HG03103 (cell line): ENCODE measurements at regions not wholly inside any gene's neighbourhood (a gene's known extent, or its start where the extent isn't known, plus 50 kb on each side); places are given as distances from the start of the nearest gene placed in this dataset.

Experiments
- ATAC-seq: cut with Tn5 transposase; IDR thresholded peaks from one replicate; pipeline ENCODE4 v1.9.1; 2021; ENCODE audit warnings: low read depth; ENCODE audit not compliant: unreplicated experiment

GRCh38 chr1:38446936-38447335 lies 400.3 kb upstream of the POU3F1 start:
- no peak for ATAC-seq

GRCh38 chr1:38444770-38445442 lies 398.3 kb upstream of the POU3F1 start:
- ATAC-seq: no peak

- ATAC-seq: no peak
These were observed 397.7 kb upstream of the POU3F1 start for GRCh38 chr1:38444311-38444710.

DNA sequence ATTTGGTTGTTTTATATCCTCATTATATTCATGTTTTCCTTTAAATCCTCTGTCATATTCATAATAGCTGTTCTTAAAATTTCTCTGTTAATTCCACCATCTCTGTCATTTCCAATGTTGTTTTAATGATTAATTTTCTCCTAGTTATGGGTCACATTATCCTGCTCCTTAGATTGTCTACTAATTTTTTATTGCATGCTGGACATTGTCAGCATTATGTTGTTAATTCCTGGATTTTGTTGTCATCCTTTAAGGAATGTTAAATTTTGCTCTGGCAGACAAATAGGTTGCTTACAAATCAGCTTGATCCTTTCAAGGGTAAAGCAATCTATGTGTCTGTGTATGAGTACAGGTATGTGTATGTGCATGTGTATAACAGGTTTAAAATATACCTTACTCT lies 393.8 kb upstream of the POU3F1 start:
- no peak for ATAC-seq

DNA sequence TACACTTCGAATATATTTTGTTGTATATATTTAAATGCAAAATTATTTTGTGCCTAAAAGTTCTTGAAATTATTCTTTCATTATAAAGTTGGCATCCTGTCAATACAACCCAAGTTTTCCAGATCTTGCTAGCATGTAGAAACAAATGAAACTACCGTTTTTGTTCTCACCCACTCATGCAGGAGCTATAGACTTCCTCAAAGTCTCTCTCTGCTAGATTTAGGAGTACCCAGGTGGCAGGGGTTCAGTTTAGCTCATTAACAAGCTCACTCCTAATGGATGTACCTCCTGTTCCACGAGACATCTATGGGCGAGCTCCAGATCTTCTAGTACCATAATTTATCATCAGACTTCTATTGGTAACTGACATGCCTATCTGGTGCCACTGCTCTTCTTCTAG lies 390.2 kb upstream of the POU3F1 start:
- ATAC-seq: no peak

GRCh38 chr1:38436006-38436405 lies 389.4 kb upstream of the POU3F1 start:
- ATAC-seq: no peak

- ATAC-seq: no peak
These were observed 386.6 kb upstream of the POU3F1 start for GRCh38 chr1:38433084-38433722.

- no peak for ATAC-seq
These were observed 385.2 kb upstream of the POU3F1 start for GRCh38 chr1:38431535-38432376.

DNA sequence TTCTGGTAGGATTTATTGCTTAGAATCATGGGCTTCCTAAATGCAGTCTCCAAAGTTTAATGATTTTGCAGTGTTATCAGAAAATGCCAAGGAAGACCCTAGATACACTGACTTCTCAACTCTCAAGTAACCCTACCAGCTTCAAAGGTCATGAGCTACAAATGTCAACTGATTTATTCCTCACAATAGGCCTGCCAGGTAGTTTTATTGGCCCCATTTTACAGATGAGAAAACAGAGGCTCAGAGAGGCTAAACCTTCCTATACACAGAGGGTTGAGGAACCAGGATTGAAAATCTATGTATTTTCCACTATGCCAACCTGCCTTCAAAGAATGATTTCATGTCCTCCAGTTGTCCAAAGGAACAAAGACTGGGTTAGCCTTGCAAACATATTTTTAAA lies 384.4 kb upstream of the POU3F1 start:
- ATAC-seq: no peak

DNA sequence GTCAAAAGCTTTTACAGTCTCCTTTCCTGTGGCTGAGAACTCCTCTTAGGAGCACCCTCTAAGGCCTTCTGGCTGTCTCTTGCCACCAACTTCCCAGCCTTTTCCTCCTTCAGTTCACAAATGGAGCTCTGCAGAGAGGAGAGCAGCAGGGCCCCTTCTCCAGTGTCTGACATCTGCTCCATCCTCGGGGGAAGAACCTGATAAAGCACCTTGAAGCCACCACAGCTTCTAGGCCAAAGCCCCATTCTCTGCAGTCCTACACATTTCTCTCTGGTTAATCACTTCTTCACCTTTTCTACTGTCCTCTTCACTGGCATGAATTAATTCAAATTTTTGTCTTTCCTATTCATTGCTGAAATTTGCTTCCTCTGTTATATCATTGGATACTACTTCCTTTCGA lies 378.1 kb upstream of the POU3F1 start:
- ATAC-seq: no peak

- no peak for ATAC-seq
These were observed 374.1 kb upstream of the POU3F1 start for GRCh38 chr1:38420666-38421065.

DNA sequence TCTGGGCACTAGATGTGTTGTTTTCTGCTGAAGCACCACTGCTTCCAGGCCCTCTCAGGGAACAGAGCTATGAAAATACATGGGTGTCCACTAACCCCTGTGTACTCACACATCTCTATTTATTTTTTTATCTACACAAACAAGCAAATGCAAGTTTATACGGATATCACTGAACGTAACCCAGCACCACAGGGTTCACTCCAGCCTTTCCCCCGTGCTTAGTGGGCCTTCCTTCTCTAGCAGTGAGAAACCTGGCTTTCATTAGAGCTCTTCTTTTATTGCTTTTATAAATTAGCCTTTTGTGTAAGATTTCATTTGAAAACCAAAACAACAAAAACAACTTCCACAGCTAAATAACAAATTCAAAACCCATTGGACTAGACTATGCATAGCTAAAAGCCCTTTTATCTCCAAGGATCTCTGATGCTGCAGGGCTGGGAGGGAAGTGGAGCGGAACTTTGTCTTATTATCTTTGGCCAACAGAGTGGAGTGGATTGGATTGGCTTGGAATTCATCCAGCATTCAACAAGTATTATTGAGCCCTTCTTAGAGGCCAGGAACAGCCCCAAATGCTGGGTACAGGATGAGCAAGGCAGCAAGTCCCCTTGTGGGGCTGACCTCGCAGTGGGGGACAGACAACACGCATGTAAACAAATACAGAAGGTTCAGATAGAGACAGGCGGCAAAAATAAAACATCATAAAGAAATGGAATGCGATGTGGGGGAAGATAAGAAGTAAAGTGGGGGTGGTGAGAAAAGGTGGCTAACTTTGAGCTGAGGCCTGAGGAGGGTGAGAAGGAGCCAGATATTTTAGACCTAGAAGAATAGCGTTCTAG lies 371.8 kb upstream of the POU3F1 start:
- ATAC-seq: no peak

- ATAC-seq: no peak
These were observed 357.1 kb upstream of the POU3F1 start for GRCh38 chr1:38403667-38404066.

- ATAC-seq: no peak
These were observed 355.7 kb upstream of the POU3F1 start for GRCh38 chr1:38402230-38402815.

DNA sequence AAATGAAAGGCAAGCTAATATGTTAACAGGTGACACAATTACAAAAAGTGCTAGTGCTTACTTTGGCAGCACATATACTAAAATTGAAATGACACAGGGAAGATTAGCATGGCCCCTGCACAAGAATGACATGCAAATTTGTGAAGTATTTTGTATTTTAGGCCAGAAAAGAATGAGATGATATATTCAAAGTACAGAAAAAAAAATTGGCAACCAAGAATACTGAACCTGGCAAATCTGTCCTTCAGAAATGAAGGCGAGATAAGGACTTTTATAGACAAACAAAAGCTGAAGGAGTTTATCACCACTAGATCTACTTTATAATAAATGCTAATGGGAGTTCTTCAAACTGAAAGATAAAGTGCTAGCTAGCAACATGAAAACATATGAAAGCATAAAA lies 350.0 kb upstream of the POU3F1 start:
- no peak for ATAC-seq

DNA sequence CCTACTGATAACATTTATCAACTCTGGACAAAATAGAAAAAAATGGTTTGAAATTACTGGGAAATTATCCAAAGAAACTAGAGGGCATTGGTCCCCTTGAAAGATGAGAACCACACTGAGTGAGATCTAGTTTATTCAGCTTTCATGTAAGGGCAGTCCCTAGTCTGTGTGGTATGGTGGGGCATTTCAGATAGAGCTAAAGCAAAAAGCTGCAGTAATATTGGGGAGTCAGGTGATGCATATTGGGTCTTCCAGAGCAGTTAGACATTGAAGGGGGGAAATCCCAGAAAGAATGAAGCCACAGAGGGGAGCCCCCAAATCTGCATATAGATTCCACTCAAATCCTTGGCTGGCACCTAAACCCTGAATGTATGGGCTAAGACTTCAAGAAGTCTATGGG lies 347.7 kb upstream of the POU3F1 start:
- no peak for ATAC-seq

GRCh38 chr1:38392861-38393260 lies 346.3 kb upstream of the POU3F1 start:
- no peak for ATAC-seq

- no peak for ATAC-seq
These were observed 334.7 kb upstream of the POU3F1 start for GRCh38 chr1:38381256-38381655.

GRCh38 chr1:38376577-38376976 lies 330.0 kb upstream of the POU3F1 start:
- ATAC-seq: no peak

DNA sequence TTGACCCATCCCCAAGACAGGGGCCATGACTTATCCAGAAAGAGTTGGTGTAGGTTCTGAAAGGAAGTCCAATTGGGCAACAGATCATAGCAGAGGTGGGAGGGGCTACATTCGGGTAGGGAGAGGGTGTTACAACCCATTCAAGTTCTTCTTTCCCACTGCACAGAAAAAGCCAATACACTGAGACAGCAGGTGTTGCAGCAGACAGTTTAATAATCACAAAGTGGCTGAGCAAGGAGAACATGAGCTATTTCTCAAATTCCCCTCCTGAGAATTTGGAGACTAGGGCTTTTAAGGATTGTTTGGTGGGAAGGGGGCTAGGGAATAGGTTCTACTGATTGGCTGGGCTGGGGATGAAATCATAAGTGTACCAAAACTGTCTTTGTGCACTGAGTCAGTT lies 328.4 kb upstream of the POU3F1 start:
- no peak for ATAC-seq

DNA sequence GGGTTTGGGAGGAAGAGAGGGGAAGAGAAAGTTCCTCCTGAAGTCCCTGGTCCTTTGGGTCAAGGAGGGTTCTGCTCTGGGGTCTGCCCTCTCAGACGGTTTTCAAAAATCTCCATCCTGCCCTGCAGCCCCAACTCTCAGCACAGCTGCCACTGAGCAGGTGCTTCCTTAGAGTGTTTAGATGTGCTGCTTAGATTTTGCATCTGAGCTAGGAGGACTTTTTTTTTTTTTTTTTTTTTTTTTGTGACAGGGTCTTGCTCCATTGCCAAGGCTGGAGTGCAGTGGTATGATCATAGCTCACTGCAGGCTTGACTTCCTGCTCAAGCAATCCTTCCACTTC lies 324.9 kb upstream of the POU3F1 start:
- no peak for ATAC-seq
